ENCODE measurements at regions not wholly inside any gene's neighbourhood (a gene's known extent, or its start where the extent isn't known, plus 50 kb on each side); places are given as distances from the start of the nearest gene placed in this dataset.

- Mint-ChIP-seq H3K4me3 (no peak overlapping the region), H3K27me3 (ENCODE audit: low read depth) (peaks cover 11% of the 10 kb centered on the region), H3K4me1 (ENCODE audit: low read depth) (no peaks in the 10 kb centered on the region), H3K27ac (no peak overlapping the region), H3K36me3 (ENCODE audit: insufficient read depth in 2 of 2) (no peaks in the 10 kb centered on the region), H3K9me3 (no peaks in the 10 kb centered on the region)
- ATAC-seq (replicated peaks in 1 of 2) (no peak), DNase-seq (no peak)
Measured at GRCh38 chr13:33379608-33380007, 94.1 kb upstream of the STARD13 start.

- ATAC-seq (replicated peaks in 1 of 2) (no peak), DNase-seq (no peak)
- H3K36me3 Mint-ChIP-seq (ENCODE audit: insufficient read depth in 2 of 2) = no peaks in the 10 kb centered on the region
- no peak overlapping the region for H3K27ac Mint-ChIP-seq
- no peaks in the 10 kb centered on the region for H3K9me3 Mint-ChIP-seq
- H3K27me3 Mint-ChIP-seq (ENCODE audit: low read depth) = peaks cover 5% of the 10 kb centered on the region
- no peaks in the 10 kb centered on the region for H3K4me1 Mint-ChIP-seq (ENCODE audit: low read depth)
- H3K4me3 Mint-ChIP-seq = no peak overlapping the region
Measured at GRCh38 chr13:33380487-33381079, 95.0 kb upstream of the STARD13 start.

GRCh38 chr13:33381180-33381579, 95.6 kb upstream of the STARD13 start:
- no peaks in the 10 kb centered on the region for H3K36me3 Mint-ChIP-seq (ENCODE audit: insufficient read depth in 2 of 2)
- H3K27ac Mint-ChIP-seq = no peak overlapping the region
- ATAC-seq (replicated peaks in 1 of 2) = no peak
- H3K9me3 Mint-ChIP-seq = no peaks in the 10 kb centered on the region
- no peak overlapping the region for H3K4me3 Mint-ChIP-seq
- DNase-seq = no peak
- H3K4me1 Mint-ChIP-seq (ENCODE audit: low read depth) = no peaks in the 10 kb centered on the region
- H3K27me3 Mint-ChIP-seq (ENCODE audit: low read depth) = peaks cover 5% of the 10 kb centered on the region

- no peak for DNase-seq
Measured at GRCh38 chr13:33381906-33382305, 96.4 kb upstream of the STARD13 start.

GRCh38 chr13:33383724-33384577, 98.4 kb upstream of the STARD13 start:
- ATAC-seq (replicated peaks in 1 of 2) (no peak), DNase-seq (no peak)
- Mint-ChIP-seq H3K36me3 (ENCODE audit: insufficient read depth in 2 of 2) (no peaks in the 10 kb centered on the region), H3K27me3 (ENCODE audit: low read depth) (no peaks in the 10 kb centered on the region), H3K9me3 (no peaks in the 10 kb centered on the region), H3K4me1 (ENCODE audit: low read depth) (no peaks in the 10 kb centered on the region), H3K4me3 (no peak overlapping the region), H3K27ac (no peak overlapping the region)

More at GRCh38 chr13:33381906-33382305, 96.4 kb upstream of the STARD13 start:
- H3K4me1 Mint-ChIP-seq (ENCODE audit: low read depth) = no peaks in the 10 kb centered on the region
- no peaks in the 10 kb centered on the region for H3K36me3 Mint-ChIP-seq (ENCODE audit: insufficient read depth in 2 of 2)
- ATAC-seq (replicated peaks in 1 of 2) = no peak
- H3K4me3 Mint-ChIP-seq = no peak overlapping the region
- H3K27ac Mint-ChIP-seq = no peak overlapping the region
- no peaks in the 10 kb centered on the region for H3K9me3 Mint-ChIP-seq
- H3K27me3 Mint-ChIP-seq (ENCODE audit: low read depth) = peaks cover 5% of the 10 kb centered on the region

GRCh38 chr13:33388286-33388998, 102.9 kb upstream of the STARD13 start:
- no peaks in the 10 kb centered on the region for H3K4me1 Mint-ChIP-seq (ENCODE audit: low read depth)
- no peaks in the 10 kb centered on the region for H3K9me3 Mint-ChIP-seq
- H3K27me3 Mint-ChIP-seq (ENCODE audit: low read depth) = peaks cover 7% of the 10 kb centered on the region
- no peak for DNase-seq
- no peak for ATAC-seq (replicated peaks in 1 of 2)
- no peaks in the 10 kb centered on the region for H3K36me3 Mint-ChIP-seq (ENCODE audit: insufficient read depth in 2 of 2)
- no peak overlapping the region for H3K27ac Mint-ChIP-seq
- H3K4me3 Mint-ChIP-seq = no peak overlapping the region

GRCh38 chr13:33392794-33393405, 107.3 kb upstream of the STARD13 start:
- Mint-ChIP-seq H3K27me3 (ENCODE audit: low read depth) (peaks cover 7% of the 10 kb centered on the region), H3K4me3 (no peak overlapping the region), H3K27ac (no peak overlapping the region), H3K36me3 (ENCODE audit: insufficient read depth in 2 of 2) (no peaks in the 10 kb centered on the region), H3K4me1 (ENCODE audit: low read depth) (no peaks in the 10 kb centered on the region), H3K9me3 (peaks cover 0 to 1% of the 10 kb centered on the region in 2 donors)
- ATAC-seq (replicated peaks in 1 of 2) (no peak), DNase-seq (no peak)

- Mint-ChIP-seq H3K4me1 (ENCODE audit: low read depth) (no peaks in the 10 kb centered on the region), H3K36me3 (ENCODE audit: insufficient read depth in 2 of 2) (no peaks in the 10 kb centered on the region), H3K27ac (no peak overlapping the region), H3K4me3 (no peak overlapping the region), H3K9me3 (peaks cover 0 to 1% of the 10 kb centered on the region in 2 donors), H3K27me3 (ENCODE audit: low read depth) (peaks cover 7% of the 10 kb centered on the region)
- DNase-seq (no peak), ATAC-seq (replicated peaks in 1 of 2) (no peak)
Measured at GRCh38 chr13:33394294-33394932, 108.9 kb upstream of the STARD13 start.

- H3K4me3 Mint-ChIP-seq = no peak overlapping the region
- no peaks in the 10 kb centered on the region for H3K27me3 Mint-ChIP-seq (ENCODE audit: low read depth)
- H3K4me1 Mint-ChIP-seq (ENCODE audit: low read depth) = no peaks in the 10 kb centered on the region
Measured at GRCh38 chr13:33401238-33401637, 115.7 kb upstream of the STARD13 start.

GRCh38 chr13:33402975-33403374, 117.4 kb upstream of the STARD13 start:
- H3K4me3 Mint-ChIP-seq = no peak overlapping the region
- H3K4me1 Mint-ChIP-seq (ENCODE audit: low read depth) = no peaks in the 10 kb centered on the region
- DNase-seq (no peak), ATAC-seq (replicated peaks in 1 of 2) (no peak)
- no peak overlapping the region for H3K27ac Mint-ChIP-seq
- H3K9me3 Mint-ChIP-seq = no peaks in the 10 kb centered on the region
- H3K27me3 Mint-ChIP-seq (ENCODE audit: low read depth) = no peaks in the 10 kb centered on the region
- H3K36me3 Mint-ChIP-seq (ENCODE audit: insufficient read depth in 2 of 2) = no peaks in the 10 kb centered on the region

More at GRCh38 chr13:33401238-33401637, 115.7 kb upstream of the STARD13 start:
- no peak overlapping the region for H3K27ac Mint-ChIP-seq
- DNase-seq (no peak), ATAC-seq (replicated peaks in 1 of 2) (no peak)
- H3K9me3 Mint-ChIP-seq = peaks cover 0 to 1% of the 10 kb centered on the region in 2 donors
- no peaks in the 10 kb centered on the region for H3K36me3 Mint-ChIP-seq (ENCODE audit: insufficient read depth in 2 of 2)

- Mint-ChIP-seq H3K27me3 (ENCODE audit: low read depth) (peaks cover 4% of the 10 kb centered on the region), H3K9me3 (no peaks in the 10 kb centered on the region), H3K4me3 (no peak overlapping the region), H3K27ac (no peak overlapping the region), H3K4me1 (ENCODE audit: low read depth) (no peaks in the 10 kb centered on the region), H3K36me3 (ENCODE audit: insufficient read depth in 2 of 2) (no peaks in the 10 kb centered on the region)
- ATAC-seq (replicated peaks in 1 of 2) (no peak), DNase-seq (no peak)
Measured at GRCh38 chr13:33403807-33404362, 118.3 kb upstream of the STARD13 start.

GRCh38 chr13:33405371-33405770, 119.8 kb upstream of the STARD13 start:
- H3K4me1 Mint-ChIP-seq (ENCODE audit: low read depth) = no peaks in the 10 kb centered on the region
- H3K9me3 Mint-ChIP-seq = no peaks in the 10 kb centered on the region
- H3K36me3 Mint-ChIP-seq (ENCODE audit: insufficient read depth in 2 of 2) = no peaks in the 10 kb centered on the region
- DNase-seq (no peak), ATAC-seq (replicated peaks in 1 of 2) (no peak)
- H3K27me3 Mint-ChIP-seq (ENCODE audit: low read depth) = peaks cover 6% of the 10 kb centered on the region
- H3K4me3 Mint-ChIP-seq = no peak overlapping the region
- H3K27ac Mint-ChIP-seq = no peak overlapping the region
